ENCODE measurements at regions not wholly inside any gene's neighbourhood (a gene's known extent, or its start where the extent isn't known, plus 50 kb on each side); places are given as distances from the start of the nearest gene placed in this dataset.
"Not testable (repeated sequence)": the region's sequence is repeated elsewhere in the genome, so short reads cannot be mapped to it uniquely, and the experiment has no call there.

DNA sequence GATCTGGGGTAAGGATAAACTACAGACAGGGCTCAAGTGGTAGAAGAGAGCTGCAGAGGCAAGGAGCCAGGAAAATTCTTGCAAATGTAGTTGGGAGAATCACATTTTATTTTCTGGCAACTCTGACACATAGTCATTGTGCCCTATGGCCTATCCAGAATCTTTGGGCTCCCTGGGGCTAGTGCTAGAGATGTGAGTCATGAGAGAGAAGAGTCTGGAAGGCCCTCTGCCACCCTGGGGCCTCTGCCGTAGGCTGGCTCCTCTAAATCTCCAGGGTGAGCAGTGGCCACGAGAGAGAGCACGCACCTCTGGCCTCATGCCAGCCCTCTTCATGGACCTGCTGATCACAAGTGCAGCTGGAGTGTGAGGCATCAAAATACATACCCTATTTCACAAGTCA is 74.3 kb upstream of the SSBP2 start:
- DNase-seq, result peak; percentile 46

DNA sequence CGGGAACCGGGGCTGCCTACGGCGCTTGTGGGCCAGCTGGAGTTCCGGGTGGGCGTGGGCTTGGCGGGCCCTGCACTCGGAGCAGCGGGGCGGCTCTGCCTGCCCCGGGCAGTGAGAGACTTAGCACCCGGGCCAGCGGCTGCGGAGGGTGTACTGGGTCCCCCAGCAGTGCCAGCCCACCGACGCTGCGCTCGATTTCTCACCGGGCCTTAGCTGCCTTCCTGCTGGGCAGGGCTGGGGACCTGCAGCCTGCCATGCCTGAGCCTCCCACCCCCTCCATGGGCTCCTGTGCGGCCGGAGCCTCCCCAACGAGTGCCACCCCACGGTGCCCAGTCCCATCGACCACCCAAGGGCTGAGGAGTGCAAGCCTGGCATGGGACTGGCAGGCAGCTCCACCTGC is 72.8 kb upstream of the SSBP2 start:
- not testable (repeated sequence) for DNase-seq

DNA sequence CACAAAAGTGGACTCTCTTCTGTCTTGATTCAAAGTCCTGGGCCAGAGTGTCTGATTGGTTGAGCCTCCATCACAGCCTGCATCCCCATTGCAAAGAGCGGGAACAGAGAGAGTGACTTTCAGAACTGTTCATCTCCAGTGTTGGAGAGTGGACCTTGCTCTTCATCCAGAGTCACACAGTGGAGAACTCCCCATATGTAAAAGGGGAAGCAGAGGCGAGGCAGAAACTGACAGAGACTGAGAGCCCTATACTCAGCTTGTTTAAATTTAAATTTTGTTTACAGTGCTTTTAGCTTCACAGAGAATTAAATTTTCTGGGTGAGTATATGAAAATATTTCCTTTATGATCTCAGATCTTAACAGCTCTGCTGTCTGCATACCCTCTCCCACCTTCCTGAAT is 70.0 kb upstream of the SSBP2 start:
- DNase-seq, result no peak

DNA sequence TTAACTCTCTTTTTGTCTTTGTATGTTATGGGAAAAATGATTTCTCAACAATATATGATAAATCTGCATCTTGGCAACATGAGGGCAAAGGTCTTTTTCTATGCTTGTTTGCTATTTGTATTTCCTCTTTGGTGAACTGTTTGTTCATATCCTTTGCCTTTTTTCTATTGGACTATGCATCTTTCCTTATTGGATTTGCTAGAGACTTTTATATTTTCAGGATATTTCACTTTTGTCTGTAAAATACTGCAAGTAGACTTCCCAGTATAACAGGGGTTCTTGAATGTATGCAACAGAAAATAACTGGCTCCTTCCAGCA is 69.4 kb upstream of the SSBP2 start:
- DNase-seq, result no peak

DNA sequence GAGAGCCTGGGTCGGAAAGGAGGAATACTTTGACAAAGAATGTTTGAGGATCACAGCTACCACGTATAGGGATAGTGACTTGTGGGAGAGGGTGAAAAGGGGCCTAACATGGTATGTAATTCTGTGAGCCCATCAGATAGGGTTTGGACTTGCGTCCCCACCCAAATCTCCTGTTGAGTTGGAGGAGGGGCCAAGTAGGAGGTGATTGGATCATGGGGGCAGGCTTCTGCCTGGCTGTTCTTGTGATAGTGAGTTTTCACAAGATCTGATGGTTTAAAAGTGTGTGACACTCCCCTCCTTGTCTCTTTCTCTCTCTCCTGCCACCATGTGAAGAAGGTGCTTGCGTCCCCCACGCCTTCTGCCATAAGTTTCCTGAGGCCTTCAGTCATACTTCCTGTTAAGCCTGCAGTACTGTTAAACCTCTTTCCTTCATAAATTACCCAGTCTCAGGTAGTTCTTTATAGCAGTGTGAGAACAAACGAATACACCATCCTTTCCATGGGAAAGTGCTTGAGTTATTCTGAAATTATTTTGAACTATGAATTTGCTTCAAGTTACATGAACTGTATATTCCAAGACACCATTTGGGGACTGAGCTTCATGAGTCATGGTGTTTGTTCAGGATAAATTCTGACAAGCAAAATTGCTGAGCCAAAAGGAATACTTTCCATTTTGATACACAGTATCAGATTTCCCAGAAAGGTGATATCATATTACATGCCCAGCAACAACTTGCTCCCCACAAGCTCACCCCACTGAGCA is 68.8 kb upstream of the SSBP2 start:
- DNase-seq, result no peak

DNA sequence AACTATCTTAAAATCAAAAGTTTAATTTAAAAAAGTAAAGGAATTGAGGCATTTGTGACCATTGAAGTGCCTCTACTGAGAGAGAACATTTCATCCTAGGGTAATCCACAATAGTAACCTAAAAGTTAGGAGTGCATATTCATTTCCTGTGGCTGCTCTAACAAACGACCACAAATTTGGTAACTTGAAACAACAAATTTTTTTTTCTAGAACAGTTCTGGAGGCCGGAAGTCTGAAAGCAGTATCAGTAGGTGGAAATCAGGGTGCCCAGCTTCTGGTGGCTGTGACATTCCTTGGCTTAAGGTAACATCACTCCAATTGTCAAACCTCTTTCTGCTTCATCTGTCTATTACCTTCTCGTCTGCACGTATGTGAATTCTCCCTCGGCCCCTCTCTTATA is 67.1 kb upstream of the SSBP2 start:
- no peak for DNase-seq

DNA sequence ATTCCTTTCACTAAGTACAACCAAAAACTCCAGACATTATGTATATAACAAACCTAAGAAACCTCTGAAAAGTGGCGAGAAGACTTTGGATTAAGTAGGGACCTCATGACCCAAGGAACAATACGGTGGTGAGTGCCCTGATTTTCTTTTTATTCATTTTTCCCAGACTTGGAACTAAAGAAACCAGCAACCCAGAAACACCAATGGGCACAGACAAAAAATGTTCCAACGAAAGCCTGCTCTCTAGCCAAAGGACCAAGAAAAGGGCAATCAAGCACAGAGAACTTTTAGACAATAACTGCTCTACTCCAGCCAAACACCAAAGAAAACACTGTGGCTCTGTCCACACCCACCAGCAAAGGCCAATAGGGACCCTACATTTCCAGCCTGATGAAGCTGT is 66.2 kb upstream of the SSBP2 start:
- no peak for DNase-seq

DNA sequence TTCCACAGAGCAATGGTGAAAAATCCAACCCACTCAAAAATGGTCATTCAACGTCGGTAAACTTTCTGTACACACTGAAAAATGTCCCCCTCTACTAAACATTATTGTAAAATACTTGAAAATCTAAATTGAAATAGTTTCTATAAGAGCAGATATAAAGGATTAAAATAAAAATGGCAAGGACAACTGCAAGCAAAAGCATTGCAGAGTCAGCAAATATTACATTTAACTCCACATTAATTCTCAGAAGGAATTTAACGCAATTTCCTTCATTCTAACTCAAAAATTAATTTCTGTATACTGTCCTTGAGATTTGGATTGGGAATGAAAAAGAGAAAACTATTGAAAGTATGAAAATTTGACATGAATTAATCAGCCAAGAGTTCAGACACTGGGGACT is 64.4 kb upstream of the SSBP2 start:
- no peak for DNase-seq

DNA sequence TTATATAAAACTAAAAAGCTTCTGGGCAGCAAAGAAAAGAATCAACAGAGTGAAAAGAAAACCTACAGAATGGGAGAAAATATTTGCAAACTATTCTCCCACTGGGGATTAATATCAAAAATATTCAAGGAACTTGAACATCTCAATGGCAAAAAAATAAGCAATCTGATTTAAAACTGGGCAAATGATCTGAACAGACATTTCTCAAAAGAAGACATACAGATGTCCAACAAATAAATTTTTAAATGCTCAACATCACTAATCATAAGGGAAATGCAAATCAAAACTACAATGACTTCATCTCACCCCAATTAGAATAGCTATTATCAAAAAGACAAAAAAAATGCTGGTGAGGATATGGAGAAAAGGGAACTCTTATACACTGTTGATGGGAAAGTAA is 57.2 kb upstream of the SSBP2 start:
- DNase-seq, result no peak

DNA sequence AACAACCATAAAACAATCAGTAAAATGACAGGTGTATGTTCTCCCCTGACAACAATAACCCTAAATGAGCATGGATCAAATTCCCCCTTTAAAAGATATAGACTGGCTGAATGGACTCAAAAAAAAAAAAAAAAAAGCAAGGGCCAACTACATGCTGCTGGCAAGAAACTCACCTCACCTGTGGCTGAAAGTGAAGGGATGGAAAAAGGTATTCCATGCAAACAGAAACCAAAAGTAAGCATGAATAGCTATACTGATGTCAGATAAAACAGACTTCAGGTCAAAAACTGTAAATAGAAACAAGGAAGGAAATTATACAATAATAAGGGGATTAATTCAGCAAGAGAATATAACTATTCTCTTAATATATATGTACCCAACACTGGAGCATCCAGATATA is 54.2 kb upstream of the SSBP2 start:
- no peak for DNase-seq

DNA sequence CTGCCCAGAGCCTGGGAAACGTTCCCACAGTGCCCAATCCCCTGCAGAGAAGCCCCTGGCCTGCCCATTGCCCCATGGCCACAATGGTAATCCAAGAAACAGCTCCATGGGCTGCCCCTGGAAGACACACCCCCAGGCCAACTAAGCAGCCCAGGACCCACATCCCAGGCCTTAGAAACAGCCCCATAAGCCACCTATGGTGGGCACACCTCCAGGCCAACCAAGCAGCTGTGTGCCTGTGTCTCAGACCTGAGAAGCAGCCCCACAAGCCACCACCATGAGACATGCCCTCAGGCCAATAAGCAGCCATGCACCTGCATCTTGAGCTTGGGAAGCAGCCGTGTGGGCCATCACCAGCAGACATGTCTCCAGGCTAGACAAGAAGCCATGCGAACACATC is 52.9 kb upstream of the SSBP2 start:
- no peak for DNase-seq

DNA sequence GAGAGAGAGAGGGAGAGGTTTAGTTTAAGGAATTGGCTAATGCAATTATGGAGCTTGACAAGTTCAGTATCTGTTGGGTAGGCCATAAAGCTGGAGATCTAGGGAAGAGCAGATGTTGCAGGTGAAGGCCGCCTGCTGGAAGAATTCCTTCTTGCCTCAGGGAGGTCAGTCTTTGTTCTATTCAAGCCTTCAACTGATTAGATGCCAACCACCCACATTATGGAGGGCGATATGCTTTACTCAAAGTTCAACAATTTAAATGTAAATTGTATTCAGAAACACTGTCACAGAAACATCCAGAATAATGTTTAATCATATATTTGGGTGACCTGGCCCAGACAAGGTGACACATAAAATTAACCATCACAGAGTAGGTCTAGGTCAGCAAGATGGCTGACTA is 51.7 kb upstream of the SSBP2 start:
- DNase-seq, result no peak

DNA sequence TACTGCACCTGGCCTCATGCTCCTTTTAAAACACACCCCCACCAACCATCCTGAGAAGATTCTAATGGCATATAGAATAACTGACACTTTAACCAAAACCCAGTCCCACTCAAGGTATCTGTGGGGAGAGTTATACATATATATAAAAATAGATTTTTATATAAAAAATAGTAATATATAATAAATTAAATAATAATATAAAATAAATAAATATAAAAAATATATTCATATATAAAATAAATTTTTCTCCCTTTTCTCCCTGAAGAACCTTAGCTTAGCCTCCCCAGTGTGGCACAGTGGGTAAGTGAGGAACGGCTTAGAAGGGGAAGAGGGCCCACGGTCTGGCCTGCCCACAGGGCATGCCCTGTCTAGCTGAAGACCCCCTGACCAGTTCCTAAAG is 51.1 kb upstream of the SSBP2 start:
- no peak for DNase-seq

DNA sequence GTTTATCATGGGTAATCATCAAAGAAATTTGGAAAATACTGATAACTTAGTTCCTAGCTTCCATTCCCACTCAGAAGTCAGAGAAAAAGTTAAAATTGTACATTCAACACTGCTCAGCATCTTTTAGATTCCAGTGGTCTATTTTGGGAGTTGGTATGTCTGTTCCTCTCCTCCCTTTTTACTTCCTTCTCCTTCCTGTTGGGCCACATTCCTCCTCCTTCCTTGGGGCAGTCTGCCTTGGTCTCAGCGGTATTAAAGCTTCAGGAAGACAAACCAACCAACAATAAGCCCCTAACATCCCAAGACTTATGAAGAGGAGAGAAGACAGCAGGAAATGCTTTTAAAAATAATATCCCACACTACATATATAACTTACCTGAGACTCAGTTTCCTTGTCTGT is 49.9 kb upstream of the SSBP2 start:
- no peak for DNase-seq

Data from DMS153 (cell line).